ENCODE measurements at regions not wholly inside any gene's neighbourhood (a gene's known extent, or its start where the extent isn't known, plus 50 kb on each side); places are given as distances from the start of the nearest gene placed in this dataset.

- TF ChIP-seq, protein P1, sequence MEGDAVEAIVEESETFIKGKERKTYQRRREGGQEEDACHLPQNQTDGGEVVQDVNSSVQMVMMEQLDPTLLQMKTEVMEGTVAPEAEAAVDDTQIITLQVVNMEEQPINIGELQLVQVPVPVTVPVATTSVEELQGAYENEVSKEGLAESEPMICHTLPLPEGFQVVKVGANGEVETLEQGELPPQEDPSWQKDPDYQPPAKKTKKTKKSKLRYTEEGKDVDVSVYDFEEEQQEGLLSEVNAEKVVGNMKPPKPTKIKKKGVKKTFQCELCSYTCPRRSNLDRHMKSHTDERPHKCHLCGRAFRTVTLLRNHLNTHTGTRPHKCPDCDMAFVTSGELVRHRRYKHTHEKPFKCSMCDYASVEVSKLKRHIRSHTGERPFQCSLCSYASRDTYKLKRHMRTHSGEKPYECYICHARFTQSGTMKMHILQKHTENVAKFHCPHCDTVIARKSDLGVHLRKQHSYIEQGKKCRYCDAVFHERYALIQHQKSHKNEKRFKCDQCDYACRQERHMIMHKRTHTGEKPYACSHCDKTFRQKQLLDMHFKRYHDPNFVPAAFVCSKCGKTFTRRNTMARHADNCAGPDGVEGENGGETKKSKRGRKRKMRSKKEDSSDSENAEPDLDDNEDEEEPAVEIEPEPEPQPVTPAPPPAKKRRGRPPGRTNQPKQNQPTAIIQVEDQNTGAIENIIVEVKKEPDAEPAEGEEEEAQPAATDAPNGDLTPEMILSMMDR (IDR thresholded peaks at IDR 0.05), result no peak
- TF ChIP-seq POLR2AphosphoS5 (IDR thresholded peaks at IDR 0.05), result no peak
Observed at GRCh38 chr4:110309675-110310074, 111.3 kb upstream of the ELOVL6 start.
